IMR-90 (cell line): ENCODE measurements at regions not wholly inside any gene's neighbourhood (a gene's known extent, or its start where the extent isn't known, plus 50 kb on each side); places are given as distances from the start of the nearest gene placed in this dataset.

Source experiments
- ATAC-seq: fragments of 200-7000 bp; cut with Tn5 transposase; 2 replicates; pipeline ENCODE4 v1.9.1; 2020; ENCODE audit warnings: low read depth, mild to moderate bottlenecking, moderate library complexity
- BruUV-seq: library from RNA; stranded (reverse); fragments of 400-500 nt; replicated peaks from 2 replicates; lab custom pipeline; 2021; lab: Mats Ljungman, UMichigan
- CTCF ChIA-PET: fragments of 300-600 bp; formaldehyde crosslinking; extraction: SDS; loops from one replicate; lab custom pipeline; 2021; ENCODE audit warnings: antibody characterized with exemption; lab: Yijun Ruan, JAX
- POLR2A ChIA-PET: fragments of 300-600 bp; sonication (Branson Sonifier 250); formaldehyde crosslinking; loops from one replicate; lab custom pipeline; 2022; ENCODE audit warnings: antibody characterized with exemption; ENCODE audit not compliant: unreplicated experiment; lab: Charles Lee
- DNase-seq: peaks from one replicate; pipeline ENCODE4 v3.0.0; 2013
- H2AFZ ChIP-seq: replicated peaks from 2 replicates; pipeline ENCODE3; 2013; ENCODE audit warnings: low read length, mild to moderate bottlenecking; ENCODE audit not compliant: poor library complexity
- H2AK5ac ChIP-seq: 2 replicates; pipeline ENCODE4 v1.6.1; 2013; ENCODE audit warnings: low read depth, low read length, inconsistent platforms
- H2AK9ac ChIP-seq: replicated peaks from 2 replicates; pipeline ENCODE3; 2013; ENCODE audit warnings: mild to moderate bottlenecking, low read depth, low read length, moderate library complexity; ENCODE audit not compliant: poor library complexity
- H2BK120ac ChIP-seq: 2 replicates; pipeline ENCODE4 v1.6.1; 2013; ENCODE audit warnings: low read depth, low read length, inconsistent platforms
- H2BK15ac ChIP-seq: 3 replicates; pipeline ENCODE4 v1.6.1; 2013; ENCODE audit warnings: low read depth, low read length, inconsistent platforms
- H2BK20ac ChIP-seq: 2 replicates; pipeline ENCODE4 v1.6.1; 2013; ENCODE audit warnings: low read depth, mild to moderate bottlenecking, inconsistent platforms, low read length, moderate library complexity
- H2BK5ac ChIP-seq: 2 replicates; pipeline ENCODE4 v1.6.1; 2013; ENCODE audit warnings: mild to moderate bottlenecking, low read depth, low read length, inconsistent platforms; ENCODE audit not compliant: poor library complexity, severe bottlenecking
- H3K14ac ChIP-seq: replicated peaks from 2 replicates; pipeline ENCODE4 v1.6.1; 2013; ENCODE audit warnings: low read depth, low read length, inconsistent platforms
- H3K18ac ChIP-seq: 2 replicates; pipeline ENCODE4 v1.6.1; 2013; ENCODE audit warnings: low read depth, low read length, control low read depth
- H3K23ac ChIP-seq: 2 replicates; pipeline ENCODE4 v1.6.1; 2013; ENCODE audit warnings: low read depth, low read length, inconsistent platforms
- H3K27ac ChIP-seq: 2 replicates; pipeline ENCODE4 v1.5.1; 2013; ENCODE audit warnings: mild to moderate bottlenecking, control low read depth, low read length; ENCODE audit not compliant: insufficient read depth
- H3K27me3 ChIP-seq: 2 replicates; pipeline ENCODE4 v1.6.1; 2013; ENCODE audit warnings: low read length; ENCODE audit not compliant: control insufficient read depth, insufficient read depth
- H3K36me3 ChIP-seq: 2 replicates; pipeline ENCODE4 v1.6.1; 2013; ENCODE audit warnings: low read length, mixed read lengths; ENCODE audit not compliant: control insufficient read depth, insufficient read depth
- H3K4ac ChIP-seq: 2 replicates; pipeline ENCODE4 v1.6.1; 2013; ENCODE audit warnings: low read depth, low read length, inconsistent platforms
- H3K4me1 ChIP-seq: 2 replicates; pipeline ENCODE4 v1.6.1; 2013; ENCODE audit warnings: low read length, mixed read lengths; ENCODE audit not compliant: control insufficient read depth, insufficient read depth
- H3K4me2 ChIP-seq: 2 replicates; pipeline ENCODE4 v1.6.1; 2013; ENCODE audit warnings: low read depth, mild to moderate bottlenecking, control low read depth, low read length, moderate library complexity
- H3K4me3 ChIP-seq: 2 replicates; pipeline ENCODE4 v1.5.1; 2013; ENCODE audit warnings: low read depth, mild to moderate bottlenecking, control low read depth, low read length, moderate library complexity; ENCODE audit not compliant: insufficient read depth
- H3K56ac ChIP-seq: 2 replicates; pipeline ENCODE4 v1.6.1; 2013; ENCODE audit warnings: low read length, inconsistent platforms; ENCODE audit not compliant: insufficient read depth; ENCODE audit errors: extremely low read depth
- H3K79me1 ChIP-seq, 2 experiments: 2 replicates each; pipeline ENCODE4 v1.6.1; 2013; ENCODE audit warnings: low read length in 2 of 2, inconsistent platforms in 1 of 2, low read depth in 1 of 2
- H3K9ac ChIP-seq: 2 replicates; pipeline ENCODE4 v1.6.1; 2013; ENCODE audit warnings: low read depth, low read length, control low read depth
- H3K9me1 ChIP-seq: 2 replicates; pipeline ENCODE4 v1.6.1; 2013; ENCODE audit warnings: low read length, inconsistent platforms; ENCODE audit not compliant: insufficient read depth
- H3K9me3 ChIP-seq: 2 replicates; pipeline ENCODE4 v1.6.1; 2013; ENCODE audit warnings: low read length; ENCODE audit not compliant: control insufficient read depth, insufficient read depth
- H4K20me1 ChIP-seq: 2 replicates; pipeline ENCODE4 v1.6.1; 2013; ENCODE audit warnings: low read length, inconsistent platforms; ENCODE audit not compliant: insufficient read depth
- H4K5ac ChIP-seq: 2 replicates; pipeline ENCODE4 v1.6.1; 2013; ENCODE audit warnings: mild to moderate bottlenecking, low read depth, low read length, control low read depth
- H4K8ac ChIP-seq, 2 experiments: 2 replicates each; pipeline ENCODE4 v1.6.1; 2013; ENCODE audit warnings: low read depth in 2 of 2, low read length in 2 of 2, control low read depth in 1 of 2, inconsistent platforms in 1 of 2
- H4K91ac ChIP-seq: 2 replicates; pipeline ENCODE4 v1.6.1; 2013; ENCODE audit warnings: low read depth, low read length, inconsistent platforms; ENCODE audit not compliant: insufficient read depth
- CEBPB ChIP-seq: IDR thresholded peaks from 2 replicates; pipeline ENCODE4 v1.6.1; 2012; ENCODE audit warnings: low read depth, low read length, improper control_type of control experiment
- FOS ChIP-seq: fragments of 150-350 bp; IDR thresholded peaks from 2 replicates; pipeline ENCODE4 v1.6.1; 2016; ENCODE audit warnings: low read depth, low read length
- MAFK ChIP-seq: IDR thresholded peaks from 2 replicates; pipeline ENCODE4 v1.6.1; 2012; ENCODE audit warnings: low read depth, low read length, improper control_type of control experiment
- MXI1 ChIP-seq: IDR thresholded peaks from 2 replicates; pipeline ENCODE4 v1.6.1; 2012; ENCODE audit warnings: low read depth, mild to moderate bottlenecking, low read length, moderate library complexity, borderline replicate concordance
- RCOR1 ChIP-seq: IDR thresholded peaks from 2 replicates; pipeline ENCODE4 v1.6.1; 2012; ENCODE audit warnings: mild to moderate bottlenecking, low read length, improper control_type of control experiment; ENCODE audit not compliant: insufficient replicate concordance
- RFX5 ChIP-seq: IDR thresholded peaks from 2 replicates; pipeline ENCODE4 v1.8.0; 2012; ENCODE audit warnings: low read depth, mild to moderate bottlenecking, low read length, moderate library complexity
- dilution Hi-C: fragments of 300-500 bp; cut with HindIII; formaldehyde crosslinking; loops from one replicate; pipeline ENCODE4 v1.14.3; 2018; ENCODE audit warnings: low sequenced_read_pairs; ENCODE audit not compliant: unreplicated experiment
- in situ Hi-C: fragments of 300-500 bp; cut with MboI; formaldehyde crosslinking; loops from 3 replicates; pipeline ENCODE4 v1.14.3; 2019; ENCODE audit warnings: low sequenced_read_pairs, inconsistent platforms, mixed read lengths
- intact Hi-C: fragments of 100-400 bp; cut with micrococcal nuclease; formaldehyde crosslinking; loops from 2 replicates; pipeline ENCODE4 v1.10.0; 2022
- TF ChIP-seq, protein P1 (sequence below): fragments of 150-350 bp; IDR thresholded peaks from 2 replicates; pipeline ENCODE4 v1.6.1; 2017; ENCODE audit warnings: mild to moderate bottlenecking, antibody characterized with exemption, low read length, low read depth

GRCh38 chr2:150974864-150975263 lies 286.8 kb downstream of the RBM43 start:
- Histone ChIP-seq H2BK20ac (no peak overlapping the region), H2AK9ac (no peak overlapping the region), H2AFZ (no peak overlapping the region), H4K8ac (no peak overlapping the region), H2AK5ac (no peak overlapping the region), H3K27me3 (no peaks in the 10 kb centered on the region; the same call in 1 of the 2 replicates), H2BK120ac (no peak overlapping the region), H3K56ac (no peak overlapping the region), H3K9me1 (no peaks in the 10 kb centered on the region), H3K36me3 (no peaks in the 10 kb centered on the region), H2BK5ac (no peak overlapping the region), H3K4ac (no peak overlapping the region), H3K14ac (no peak overlapping the region), H4K5ac (no peak overlapping the region), H4K91ac (no peak overlapping the region), H4K20me1 (no peaks in the 10 kb centered on the region), H3K4me2 (no peak overlapping the region), H3K18ac (no peak overlapping the region), H3K4me1 (peaks cover 2% of the 10 kb centered on the region; the same call in 1 of the 2 replicates), H3K27ac (no peak overlapping the region), H3K23ac (no peak overlapping the region), H3K9ac (no peak overlapping the region), H3K79me1 (no peaks in the 10 kb centered on the region), H2BK15ac (no peak overlapping the region), H3K9me3 (no peaks in the 10 kb centered on the region), H3K4me3 (no peak overlapping the region)
- in situ Hi-C loops: no loop called here
- ChIA-PET CTCF (no interaction called here), POLR2A (no interaction called here)
- TF ChIP-seq RFX5 (no peak), CEBPB (no peak), MAFK (no peak), MXI1 (no peak), RCOR1 (no peak), FOS (no peak)
- TF ChIP-seq, protein P1, sequence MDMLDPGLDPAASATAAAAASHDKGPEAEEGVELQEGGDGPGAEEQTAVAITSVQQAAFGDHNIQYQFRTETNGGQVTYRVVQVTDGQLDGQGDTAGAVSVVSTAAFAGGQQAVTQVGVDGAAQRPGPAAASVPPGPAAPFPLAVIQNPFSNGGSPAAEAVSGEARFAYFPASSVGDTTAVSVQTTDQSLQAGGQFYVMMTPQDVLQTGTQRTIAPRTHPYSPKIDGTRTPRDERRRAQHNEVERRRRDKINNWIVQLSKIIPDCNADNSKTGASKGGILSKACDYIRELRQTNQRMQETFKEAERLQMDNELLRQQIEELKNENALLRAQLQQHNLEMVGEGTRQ: no peak
- no TSS peak for BruUV-seq
- DNase-seq (no peak), ATAC-seq (no peak)
- dilution Hi-C loops: no loop called here
- intact Hi-C loops: loop anchor here (5.0 kb wide), 1 partner anchor 37 kb away; no protein-coding TSS in a partner anchor
